ENCODE measurements at regions not wholly inside any gene's neighbourhood (a gene's known extent, or its start where the extent isn't known, plus 50 kb on each side); places are given as distances from the start of the nearest gene placed in this dataset.

- no peak for TF ChIP-seq POLR2A (IDR thresholded peaks at IDR 0.05)
- TF ChIP-seq, protein P1, sequence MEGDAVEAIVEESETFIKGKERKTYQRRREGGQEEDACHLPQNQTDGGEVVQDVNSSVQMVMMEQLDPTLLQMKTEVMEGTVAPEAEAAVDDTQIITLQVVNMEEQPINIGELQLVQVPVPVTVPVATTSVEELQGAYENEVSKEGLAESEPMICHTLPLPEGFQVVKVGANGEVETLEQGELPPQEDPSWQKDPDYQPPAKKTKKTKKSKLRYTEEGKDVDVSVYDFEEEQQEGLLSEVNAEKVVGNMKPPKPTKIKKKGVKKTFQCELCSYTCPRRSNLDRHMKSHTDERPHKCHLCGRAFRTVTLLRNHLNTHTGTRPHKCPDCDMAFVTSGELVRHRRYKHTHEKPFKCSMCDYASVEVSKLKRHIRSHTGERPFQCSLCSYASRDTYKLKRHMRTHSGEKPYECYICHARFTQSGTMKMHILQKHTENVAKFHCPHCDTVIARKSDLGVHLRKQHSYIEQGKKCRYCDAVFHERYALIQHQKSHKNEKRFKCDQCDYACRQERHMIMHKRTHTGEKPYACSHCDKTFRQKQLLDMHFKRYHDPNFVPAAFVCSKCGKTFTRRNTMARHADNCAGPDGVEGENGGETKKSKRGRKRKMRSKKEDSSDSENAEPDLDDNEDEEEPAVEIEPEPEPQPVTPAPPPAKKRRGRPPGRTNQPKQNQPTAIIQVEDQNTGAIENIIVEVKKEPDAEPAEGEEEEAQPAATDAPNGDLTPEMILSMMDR (IDR thresholded peaks at IDR 0.05), result no peak
These were observed 312.4 kb downstream of the UTRN start for GRCh38 chr6:144597511-144597910.
